ENCODE measurements at regions not wholly inside any gene's neighbourhood (a gene's known extent, or its start where the extent isn't known, plus 50 kb on each side); places are given as distances from the start of the nearest gene placed in this dataset.

DNA sequence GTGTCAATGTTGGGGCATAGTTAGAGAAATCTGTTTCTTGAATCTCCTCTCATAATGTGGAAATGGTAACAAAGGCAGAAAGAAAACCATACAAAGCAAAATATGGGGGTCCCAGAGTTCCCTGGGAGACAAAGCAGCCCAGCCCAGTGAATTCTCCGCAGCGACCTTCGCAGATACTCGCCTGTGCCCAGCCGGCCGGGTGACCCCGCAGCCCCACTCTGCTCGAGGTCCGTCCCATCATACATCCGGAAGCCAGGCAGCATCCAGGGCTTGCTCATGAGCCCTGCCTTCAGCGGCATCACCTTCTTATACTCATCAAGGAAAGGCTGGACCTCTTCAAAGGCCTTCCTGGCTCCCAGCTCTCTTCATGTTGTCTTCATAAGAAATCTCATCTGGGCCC, 774.8 kb upstream of the ID2 start:
- DNase-seq (ENCODE audit: low spot score) = no peak
- Histone ChIP-seq H3K4me2 (no peak overlapping the region), H3K9ac (no peak overlapping the region), H3K36me3 (no peaks in the 10 kb centered on the region), H3K4me3 (no peak overlapping the region), H4K20me1 (ENCODE audit: low read depth) (no peaks in the 10 kb centered on the region), H3K9me3 (ENCODE audit: low read depth) (no peaks in the 10 kb centered on the region), H3K79me2 (ENCODE audit: low read depth) (no peaks in the 10 kb centered on the region), H2AFZ (replicated peaks) (no peak overlapping the region), H3K27ac (no peak overlapping the region), H3K4me1 (peaks cover 20% of the 10 kb centered on the region), H3F3A (ENCODE audit: low read depth) (no peaks in the 10 kb centered on the region), H3K27me3 (peaks cover 10% of the 10 kb centered on the region)
- Mint-ChIP-seq H3K4me3 (no peak overlapping the region), H3K9me3 (peaks cover 6% of the 10 kb centered on the region), H3K4me1 (peaks cover 28% of the 10 kb centered on the region), H3K36me3 (peaks cover 2% of the 10 kb centered on the region), H3K27ac (no peak overlapping the region), H3K27me3 (ENCODE audit: insufficient read depth, low read depth) (peaks cover 6% of the 10 kb centered on the region)
- no peak for TF ChIP-seq EZH2 (IDR thresholded peaks at IDR 0.05)
- no peak for TF ChIP-seq CTCF (IDR thresholded peaks at IDR 0.05)
- no peak for TF ChIP-seq EZH2phosphoT487 (IDR thresholded peaks at IDR 0.05)

GRCh38 chr2:7910752-7911151, 771.1 kb upstream of the ID2 start:
- Histone ChIP-seq H4K20me1 (ENCODE audit: low read depth) (no peaks in the 10 kb centered on the region), H3K9me3 (ENCODE audit: low read depth) (no peaks in the 10 kb centered on the region), H3K27me3 (no peaks in the 10 kb centered on the region), H3K36me3 (no peaks in the 10 kb centered on the region), H3K4me1 (peaks cover 13% of the 10 kb centered on the region), H3K27ac (no peak overlapping the region), H3K4me2 (no peak overlapping the region), H3F3A (ENCODE audit: low read depth) (no peaks in the 10 kb centered on the region), H3K9ac (no peak overlapping the region), H3K79me2 (ENCODE audit: low read depth) (no peaks in the 10 kb centered on the region), H2AFZ (replicated peaks) (no peak overlapping the region), H3K4me3 (no peak overlapping the region)
- H3K9me3 Mint-ChIP-seq = peaks cover 6% of the 10 kb centered on the region
- no peaks in the 10 kb centered on the region for H3K27me3 Mint-ChIP-seq (ENCODE audit: insufficient read depth, low read depth)
- H3K4me1 Mint-ChIP-seq = peaks cover 12% of the 10 kb centered on the region
- H3K27ac Mint-ChIP-seq = no peak overlapping the region
- TF ChIP-seq EZH2phosphoT487 (IDR thresholded peaks at IDR 0.05) (no peak), EZH2 (IDR thresholded peaks at IDR 0.05) (no peak), CTCF (IDR thresholded peaks at IDR 0.05) (no peak)
- H3K36me3 Mint-ChIP-seq = no peaks in the 10 kb centered on the region
- DNase-seq (ENCODE audit: low spot score) = no peak
- H3K4me3 Mint-ChIP-seq = no peak overlapping the region

GRCh38 chr2:7911196-7911595, 770.7 kb upstream of the ID2 start:
- Histone ChIP-seq H3K9me3 (ENCODE audit: low read depth) (no peaks in the 10 kb centered on the region), H3K36me3 (no peaks in the 10 kb centered on the region), H3K27ac (no peak overlapping the region), H3F3A (ENCODE audit: low read depth) (no peaks in the 10 kb centered on the region), H3K4me2 (no peak overlapping the region), H3K4me3 (no peak overlapping the region), H3K79me2 (ENCODE audit: low read depth) (no peaks in the 10 kb centered on the region), H3K27me3 (no peaks in the 10 kb centered on the region), H4K20me1 (ENCODE audit: low read depth) (no peaks in the 10 kb centered on the region), H3K9ac (no peak overlapping the region), H2AFZ (replicated peaks) (no peak overlapping the region), H3K4me1 (peaks cover 12% of the 10 kb centered on the region)
- Mint-ChIP-seq H3K27ac (no peak overlapping the region), H3K4me1 (peaks cover 8% of the 10 kb centered on the region), H3K9me3 (peaks cover 6% of the 10 kb centered on the region), H3K36me3 (no peaks in the 10 kb centered on the region), H3K27me3 (ENCODE audit: insufficient read depth, low read depth) (no peaks in the 10 kb centered on the region), H3K4me3 (no peak overlapping the region)
- DNase-seq (ENCODE audit: low spot score) = no peak
- TF ChIP-seq EZH2 (IDR thresholded peaks at IDR 0.05) (no peak), CTCF (IDR thresholded peaks at IDR 0.05) (no peak), EZH2phosphoT487 (IDR thresholded peaks at IDR 0.05) (no peak)
